GM19043 (cell line): ENCODE measurements at regions not wholly inside any gene's neighbourhood (a gene's known extent, or its start where the extent isn't known, plus 50 kb on each side); places are given as distances from the start of the nearest gene placed in this dataset.
A peak's percentile ranks its signal among the peaks of the same experiment; 100 is the strongest.
"Not testable (repeated sequence)": the region's sequence is repeated elsewhere in the genome, so short reads cannot be mapped to it uniquely, and the experiment has no call there.

Experiments
- ATAC-seq: cut with Tn5 transposase; IDR thresholded peaks from one replicate; pipeline ENCODE4 v1.9.1; 2021; ENCODE audit warnings: low read depth; ENCODE audit not compliant: unreplicated experiment

GRCh38 chr20:40954521-40955165 lies 74.0 kb upstream of the TOP1 start:
- no peak for ATAC-seq

GRCh38 chr20:40955326-40955725 lies 73.3 kb upstream of the TOP1 start:
- no peak for ATAC-seq

- ATAC-seq: not testable (repeated sequence)
Measured at GRCh38 chr20:40955826-40956225, 72.8 kb upstream of the TOP1 start.

- ATAC-seq: no peak
Measured at GRCh38 chr20:40956542-40957264, 71.9 kb upstream of the TOP1 start.

GRCh38 chr20:40957265-40957760 lies 71.3 kb upstream of the TOP1 start:
- ATAC-seq: no peak

GRCh38 chr20:40958598-40958997 lies 70.0 kb upstream of the TOP1 start:
- no peak for ATAC-seq

- ATAC-seq: no peak
Measured at GRCh38 chr20:40959325-40960092, 69.1 kb upstream of the TOP1 start.

- no peak for ATAC-seq
Measured at GRCh38 chr20:40960101-40960500, 68.5 kb upstream of the TOP1 start.

GRCh38 chr20:40960521-40960956 lies 68.1 kb upstream of the TOP1 start:
- no peak for ATAC-seq

GRCh38 chr20:40961176-40961575 lies 67.4 kb upstream of the TOP1 start:
- ATAC-seq: no peak

GRCh38 chr20:40961686-40962640 lies 66.7 kb upstream of the TOP1 start:
- no peak for ATAC-seq

GRCh38 chr20:40962733-40963504 lies 65.7 kb upstream of the TOP1 start:
- no peak for ATAC-seq

- ATAC-seq: no peak
Measured at GRCh38 chr20:40963505-40963845, 65.1 kb upstream of the TOP1 start.

- no peak for ATAC-seq
Measured at GRCh38 chr20:40965671-40966070, 63.0 kb upstream of the TOP1 start.

- ATAC-seq: peak; percentile 54
Measured at GRCh38 chr20:40966103-40966502, 62.5 kb upstream of the TOP1 start.

GRCh38 chr20:40966516-40967185 lies 62.0 kb upstream of the TOP1 start:
- no peak for ATAC-seq

GRCh38 chr20:40967700-40968099 lies 60.9 kb upstream of the TOP1 start:
- ATAC-seq: no peak

- ATAC-seq: peak; percentile 71
Measured at GRCh38 chr20:40968816-40969562, 59.6 kb upstream of the TOP1 start.
